ENCODE measurements at regions not wholly inside any gene's neighbourhood (a gene's known extent, or its start where the extent isn't known, plus 50 kb on each side); places are given as distances from the start of the nearest gene placed in this dataset.

GRCh38 chr9:135034106-135034505, 53.4 kb upstream of the OLFM1 start:
- BruUV-seq (replicated peaks), result no TSS peak
- ChIA-PET RAD21 (ENCODE audit: unreplicated experiment) (no interaction called here), SMC1A (ENCODE audit: uncharacterized antibody, unreplicated experiment) (no interaction called here), POLR2A (no interaction called here), CTCF (no interaction called here)
- Histone ChIP-seq H3K27me3 (replicated peaks in 1 of 2; ENCODE audit: control insufficient read depth in 2 of 2, insufficient read depth in 2 of 2, low read length in 1 of 2) (no peaks in the 10 kb centered on the region; a peak in 2 of 4 replicates), H3K4me2 (ENCODE audit: control insufficient read depth, insufficient read depth) (no peak overlapping the region), H3K9ac (ENCODE audit: control insufficient read depth, insufficient read depth, low read length) (no peak overlapping the region), H2AFZ (ENCODE audit: control insufficient read depth, low read depth, low read length) (no peak overlapping the region), H3K27ac (ENCODE audit: control insufficient read depth, insufficient read depth) (no peak overlapping the region), H3K79me2 (ENCODE audit: control insufficient read depth, insufficient read depth, low read length) (no peaks in the 10 kb centered on the region), H4K20me1 (ENCODE audit: control insufficient read depth, insufficient read depth) (no peaks in the 10 kb centered on the region), H3K4me3 (no peak overlapping the region), H3K9me3 (replicated peaks; ENCODE audit: control insufficient read depth, insufficient read depth, low read length) (no peaks in the 10 kb centered on the region), H3K4me1 (ENCODE audit: control insufficient read depth, insufficient read depth, low read length) (no peaks in the 10 kb centered on the region), H3K36me3 (ENCODE audit: control insufficient read depth in 2 of 2, insufficient read depth in 2 of 2, low read length in 1 of 2) (no peaks in the 10 kb centered on the region)
- no peak for FAIRE-seq
- intact Hi-C loops (cut with micrococcal nuclease; ENCODE audit: unreplicated experiment) (no loop called here), in situ Hi-C loops (cut with MboI) (no loop called here)
- WGBS (ENCODE audit: insufficient coverage, insufficient replicate concordance, low lambda C conversion rate, missing lambda C conversion rate), result 24% methylated on average over 4 of the region's 17 CpGs
- no peak for DNase-seq (ENCODE audit: low read depth, low spot score)
- no peak for ATAC-seq
- TF ChIP-seq E2F8 (IDR thresholded peaks at IDR 0.05; ENCODE audit: low read depth, partially characterized antibody) (no peak), PRDM15 (CRISPR knock-in tag; IDR thresholded peaks at IDR 0.05) (no peak)
